ENCODE measurements at regions not wholly inside any gene's neighbourhood (a gene's known extent, or its start where the extent isn't known, plus 50 kb on each side); places are given as distances from the start of the nearest gene placed in this dataset.
"Not testable (repeated sequence)": the region's sequence is repeated elsewhere in the genome, so short reads cannot be mapped to it uniquely, and the experiment has no call there.

DNA sequence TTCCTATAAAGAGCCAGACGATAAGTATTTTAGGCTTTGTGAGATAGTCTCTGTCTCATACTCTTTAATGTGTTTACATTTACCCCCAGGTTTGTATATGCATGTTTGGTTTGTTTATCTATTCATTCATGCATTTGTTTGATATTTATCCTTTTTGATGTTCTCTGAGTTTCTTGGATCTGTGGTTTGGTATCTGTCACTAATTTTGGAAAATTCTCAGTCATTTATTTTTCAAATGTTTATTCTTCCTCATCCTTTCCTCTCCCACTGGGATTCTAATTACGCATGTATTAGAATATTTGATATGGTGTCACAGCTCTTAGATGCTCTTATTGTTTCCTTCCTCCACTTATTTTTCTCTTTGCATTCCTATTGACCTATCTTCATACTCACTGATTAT lies 143.2 kb downstream of the KBTBD2 start:
- TF ChIP-seq, protein P1, sequence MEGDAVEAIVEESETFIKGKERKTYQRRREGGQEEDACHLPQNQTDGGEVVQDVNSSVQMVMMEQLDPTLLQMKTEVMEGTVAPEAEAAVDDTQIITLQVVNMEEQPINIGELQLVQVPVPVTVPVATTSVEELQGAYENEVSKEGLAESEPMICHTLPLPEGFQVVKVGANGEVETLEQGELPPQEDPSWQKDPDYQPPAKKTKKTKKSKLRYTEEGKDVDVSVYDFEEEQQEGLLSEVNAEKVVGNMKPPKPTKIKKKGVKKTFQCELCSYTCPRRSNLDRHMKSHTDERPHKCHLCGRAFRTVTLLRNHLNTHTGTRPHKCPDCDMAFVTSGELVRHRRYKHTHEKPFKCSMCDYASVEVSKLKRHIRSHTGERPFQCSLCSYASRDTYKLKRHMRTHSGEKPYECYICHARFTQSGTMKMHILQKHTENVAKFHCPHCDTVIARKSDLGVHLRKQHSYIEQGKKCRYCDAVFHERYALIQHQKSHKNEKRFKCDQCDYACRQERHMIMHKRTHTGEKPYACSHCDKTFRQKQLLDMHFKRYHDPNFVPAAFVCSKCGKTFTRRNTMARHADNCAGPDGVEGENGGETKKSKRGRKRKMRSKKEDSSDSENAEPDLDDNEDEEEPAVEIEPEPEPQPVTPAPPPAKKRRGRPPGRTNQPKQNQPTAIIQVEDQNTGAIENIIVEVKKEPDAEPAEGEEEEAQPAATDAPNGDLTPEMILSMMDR (IDR thresholded peaks at IDR 0.05) = not testable (repeated sequence)
- TF ChIP-seq POLR2A, POLR2AphosphoS5 (IDR thresholded peaks at IDR 0.05): not testable (repeated sequence)

Data from gastroesophageal sphincter (tissue), 3 donors.